OCI-LY3 (cell line): ENCODE measurements at regions not wholly inside any gene's neighbourhood (a gene's known extent, or its start where the extent isn't known, plus 50 kb on each side); places are given as distances from the start of the nearest gene placed in this dataset.
A peak's percentile ranks its signal among the peaks of the same experiment; 100 is the strongest.

Experiments
- H2AFZ ChIP-seq: fragments of 200-600, 300-600 bp; shearing (Covaris generic); 2 replicates; pipeline ENCODE4 v1.6.0; 2014; ENCODE audit warnings: antibody characterized with exemption, low read depth, low read length
- H3K27ac ChIP-seq: fragments of 200-600, 300-600 bp; sonication (generic); 2 replicates; pipeline ENCODE4 v1.5.1; 2014; ENCODE audit warnings: mild to moderate bottlenecking, low read length, moderate library complexity, mixed read lengths
- H3K27me3 ChIP-seq: fragments of 200-600, 300-600 bp; sonication (generic); 2 replicates; pipeline ENCODE4 v1.6.1; 2014; ENCODE audit warnings: low read depth, low read length, mixed read lengths
- H3K36me3 ChIP-seq: fragments of 200-600, 300-600 bp; sonication (generic); replicated peaks from 2 replicates; pipeline ENCODE3; 2014; ENCODE audit warnings: low read depth, low read length, mixed read lengths
- H3K4me1 ChIP-seq: fragments of 300-600, 200-600 bp; sonication (generic); 2 replicates; pipeline ENCODE4 v1.6.1; 2014; ENCODE audit warnings: low read length, mixed read lengths
- H3K4me2 ChIP-seq: fragments of 200-600, 300-600 bp; sonication (generic); 2 replicates; pipeline ENCODE4 v1.6.1; 2014; ENCODE audit warnings: low read length, mixed read lengths
- H3K4me3 ChIP-seq: fragments of 300-600, 200-600 bp; sonication (generic); 2 replicates; pipeline ENCODE4 v1.5.1; 2014; ENCODE audit warnings: antibody characterized with exemption, mild to moderate bottlenecking, low read length, moderate library complexity
- H3K79me2 ChIP-seq: fragments of 300-600, 200-600 bp; shearing (Covaris generic); 2 replicates; pipeline ENCODE4 v1.6.1; 2014; ENCODE audit warnings: mild to moderate bottlenecking, low read length, mixed read lengths
- H3K9ac ChIP-seq: fragments of 300-600, 200-600 bp; shearing (Covaris generic); 2 replicates; pipeline ENCODE4 v1.6.0; 2014; ENCODE audit warnings: mild to moderate bottlenecking, low read length, moderate library complexity
- H3K9me3 ChIP-seq: fragments of 200-600, 300-600 bp; shearing (Covaris generic); 2 replicates; pipeline ENCODE4 v1.6.1; 2014; ENCODE audit warnings: low read length, mixed read lengths; ENCODE audit not compliant: insufficient read depth
- H4K20me1 ChIP-seq: fragments of 200-600, 300-600 bp; sonication (generic); 2 replicates; pipeline ENCODE4 v1.6.1; 2016; ENCODE audit warnings: low read length, mixed read lengths; ENCODE audit not compliant: insufficient read depth
- CTCF ChIP-seq: fragments of 200-600, 300-600 bp; sonication (generic); IDR thresholded peaks from 2 replicates; pipeline ENCODE4 v1.5.1; 2014; ENCODE audit warnings: antibody characterized with exemption, low read length, low read depth
- EZH2phosphoT487 ChIP-seq: fragments of 200-600 bp; shearing (Covaris generic); IDR thresholded peaks from 2 replicates; pipeline ENCODE4 v1.6.1; 2018; ENCODE audit warnings: antibody characterized with exemption, mixed run types, low read depth

- Histone ChIP-seq H3K4me3 (no peak overlapping the region), H3K79me2 (no peaks in the 10 kb centered on the region), H3K9me3 (no peaks in the 10 kb centered on the region), H4K20me1 (no peaks in the 10 kb centered on the region), H3K4me2 (no peak overlapping the region), H3K36me3 (no peaks in the 10 kb centered on the region), H3K27me3 (no peaks in the 10 kb centered on the region), H2AFZ (no peak overlapping the region), H3K4me1 (no peaks in the 10 kb centered on the region), H3K27ac (no peak overlapping the region), H3K9ac (no peak overlapping the region)
- no peak for TF ChIP-seq EZH2phosphoT487
- no peak for TF ChIP-seq CTCF
Observed at GRCh38 chr10:109450702-109451101, 472.6 kb downstream of the XPNPEP1 start.

GRCh38 chr10:109433434-109433833 lies 489.9 kb downstream of the XPNPEP1 start:
- Histone ChIP-seq H4K20me1 (no peaks in the 10 kb centered on the region), H3K4me2 (no peak overlapping the region), H3K9ac (no peak overlapping the region), H3K4me1 (peaks cover 14% of the 10 kb centered on the region), H3K4me3 (no peak overlapping the region), H2AFZ (no peak overlapping the region), H3K36me3 (no peaks in the 10 kb centered on the region), H3K79me2 (no peaks in the 10 kb centered on the region), H3K27me3 (no peaks in the 10 kb centered on the region), H3K9me3 (no peaks in the 10 kb centered on the region), H3K27ac (no peak overlapping the region)
- TF ChIP-seq EZH2phosphoT487 (no peak), CTCF (no peak)

GRCh38 chr10:109432281-109432680 lies 491.0 kb downstream of the XPNPEP1 start:
- Histone ChIP-seq H3K9me3 (no peaks in the 10 kb centered on the region), H3K4me1 (peaks cover 14% of the 10 kb centered on the region), H3K27ac (no peak overlapping the region), H3K36me3 (no peaks in the 10 kb centered on the region), H3K9ac (no peak overlapping the region), H4K20me1 (no peaks in the 10 kb centered on the region), H3K4me3 (no peak overlapping the region), H2AFZ (no peak overlapping the region), H3K27me3 (no peaks in the 10 kb centered on the region), H3K79me2 (no peaks in the 10 kb centered on the region), H3K4me2 (no peak overlapping the region)
- TF ChIP-seq CTCF (no peak), EZH2phosphoT487 (no peak)

- no peaks in the 10 kb centered on the region for H4K20me1 ChIP-seq
- no peaks in the 10 kb centered on the region for H3K9me3 ChIP-seq
- no peak overlapping the region for H3K27ac ChIP-seq
- H3K4me2 ChIP-seq: peak overlapping the region; percentile 33; the same call in 1 of the 2 replicates
- H3K9ac ChIP-seq: no peak overlapping the region
- peaks cover 14% of the 10 kb centered on the region for H3K4me1 ChIP-seq
- no peak overlapping the region for H3K4me3 ChIP-seq
- no peaks in the 10 kb centered on the region for H3K27me3 ChIP-seq
- TF ChIP-seq CTCF (no peak), EZH2phosphoT487 (no peak)
- H3K36me3 ChIP-seq: no peaks in the 10 kb centered on the region
- H2AFZ ChIP-seq: no peak overlapping the region
- no peaks in the 10 kb centered on the region for H3K79me2 ChIP-seq
Observed at GRCh38 chr10:109430799-109431198, 492.5 kb downstream of the XPNPEP1 start.
